ENCODE measurements at regions not wholly inside any gene's neighbourhood (a gene's known extent, or its start where the extent isn't known, plus 50 kb on each side); places are given as distances from the start of the nearest gene placed in this dataset.

- Histone ChIP-seq H3K4me3 (ENCODE audit: low read depth, low read length) (no peak overlapping the region), H3K27me3 (replicated peaks; ENCODE audit: control insufficient read depth, insufficient read depth, low read length) (no peaks in the 10 kb centered on the region; the same call in 1 of the 2 replicates), H3K36me3 (ENCODE audit: control insufficient read depth, insufficient read depth, low read length) (no peaks in the 10 kb centered on the region), H3K4me1 (no peaks in the 10 kb centered on the region), H3K9me3 (no peaks in the 10 kb centered on the region)
- Mint-ChIP-seq H3K4me1 (ENCODE audit: low read depth, unreplicated experiment) (peaks cover 9% of the 10 kb centered on the region), H3K36me3 (ENCODE audit: insufficient read depth, unreplicated experiment) (no peaks in the 10 kb centered on the region), H3K4me3 (ENCODE audit: unreplicated experiment) (no peak overlapping the region), H3K9me3 (ENCODE audit: unreplicated experiment) (no peaks in the 10 kb centered on the region), H3K27ac (ENCODE audit: unreplicated experiment) (no peak overlapping the region), H3K27me3 (ENCODE audit: insufficient read depth, unreplicated experiment) (peaks cover 11% of the 10 kb centered on the region)
- TF ChIP-seq, protein P1, sequence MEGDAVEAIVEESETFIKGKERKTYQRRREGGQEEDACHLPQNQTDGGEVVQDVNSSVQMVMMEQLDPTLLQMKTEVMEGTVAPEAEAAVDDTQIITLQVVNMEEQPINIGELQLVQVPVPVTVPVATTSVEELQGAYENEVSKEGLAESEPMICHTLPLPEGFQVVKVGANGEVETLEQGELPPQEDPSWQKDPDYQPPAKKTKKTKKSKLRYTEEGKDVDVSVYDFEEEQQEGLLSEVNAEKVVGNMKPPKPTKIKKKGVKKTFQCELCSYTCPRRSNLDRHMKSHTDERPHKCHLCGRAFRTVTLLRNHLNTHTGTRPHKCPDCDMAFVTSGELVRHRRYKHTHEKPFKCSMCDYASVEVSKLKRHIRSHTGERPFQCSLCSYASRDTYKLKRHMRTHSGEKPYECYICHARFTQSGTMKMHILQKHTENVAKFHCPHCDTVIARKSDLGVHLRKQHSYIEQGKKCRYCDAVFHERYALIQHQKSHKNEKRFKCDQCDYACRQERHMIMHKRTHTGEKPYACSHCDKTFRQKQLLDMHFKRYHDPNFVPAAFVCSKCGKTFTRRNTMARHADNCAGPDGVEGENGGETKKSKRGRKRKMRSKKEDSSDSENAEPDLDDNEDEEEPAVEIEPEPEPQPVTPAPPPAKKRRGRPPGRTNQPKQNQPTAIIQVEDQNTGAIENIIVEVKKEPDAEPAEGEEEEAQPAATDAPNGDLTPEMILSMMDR (IDR thresholded peaks at IDR 0.05; ENCODE audit: insufficient read depth in 1 of 2, low read depth in 1 of 2, low read length in 1 of 2, severe bottlenecking in 1 of 2, unreplicated experiment in 1 of 2): peak; percentile 33 to 83
- ChIA-PET CTCF (interaction anchor here (0.6 to 2.6 kb wide), 12 partner anchors 8 to 1084 kb away, joined by 3 to 25 read pairs (median 4); partner anchors contain the start of gene SUPT3H), POLR2A (interaction anchor here (1.0 kb wide), 1 partner anchor 377 kb away, joined by 4 read pairs; no protein-coding TSS in a partner anchor)
- BruUV-seq (replicated peaks): no TSS peak
- peak; percentile 55 to 60 for DNase-seq
- intact Hi-C loops (cut with micrococcal nuclease; ENCODE audit: unreplicated experiment): loop anchor here (5.0 kb wide), 1 partner anchor 153 kb away; no protein-coding TSS in a partner anchor
Measured at GRCh38 chr6:44630125-44631028, 242.9 kb downstream of the CDC5L start.

GRCh38 chr6:44631968-44632367 lies 244.5 kb downstream of the CDC5L start:
- no peaks in the 10 kb centered on the region for H3K36me3 ChIP-seq (ENCODE audit: control insufficient read depth, insufficient read depth, low read length)
- H3K36me3 Mint-ChIP-seq (ENCODE audit: insufficient read depth, unreplicated experiment): no peaks in the 10 kb centered on the region
- no peak for DNase-seq
- no peaks in the 10 kb centered on the region for H3K9me3 Mint-ChIP-seq (ENCODE audit: unreplicated experiment)
- TF ChIP-seq, protein P1 (IDR thresholded peaks at IDR 0.05; ENCODE audit: insufficient read depth in 1 of 2, low read depth in 1 of 2, low read length in 1 of 2, severe bottlenecking in 1 of 2, unreplicated experiment in 1 of 2): no peak
- ChIA-PET POLR2A (no interaction called here), CTCF (interaction anchor here (2.3 to 2.6 kb wide), 2 partner anchors 156 to 1083 kb away, joined by 14 to 25 read pairs; no protein-coding TSS in a partner anchor)
- BruUV-seq (replicated peaks): no TSS peak
- peaks cover 16% of the 10 kb centered on the region for H3K27me3 Mint-ChIP-seq (ENCODE audit: insufficient read depth, unreplicated experiment)
- no peak overlapping the region for H3K4me3 Mint-ChIP-seq (ENCODE audit: unreplicated experiment)
- no peaks in the 10 kb centered on the region for H3K9me3 ChIP-seq
- no peak overlapping the region for H3K4me3 ChIP-seq (ENCODE audit: low read depth, low read length)
- no peaks in the 10 kb centered on the region for H3K4me1 ChIP-seq
- H3K4me1 Mint-ChIP-seq (ENCODE audit: low read depth, unreplicated experiment): peaks cover 6% of the 10 kb centered on the region
- no peak overlapping the region for H3K27ac Mint-ChIP-seq (ENCODE audit: unreplicated experiment)
- no peaks in the 10 kb centered on the region; the same call in 1 of the 2 replicates for H3K27me3 ChIP-seq (replicated peaks; ENCODE audit: control insufficient read depth, insufficient read depth, low read length)
- intact Hi-C loops (cut with micrococcal nuclease; ENCODE audit: unreplicated experiment): loop anchor here (5.0 kb wide), 1 partner anchor 155 kb away; no protein-coding TSS in a partner anchor

- CTCF ChIA-PET: no interaction called here
- Mint-ChIP-seq H3K4me3 (ENCODE audit: unreplicated experiment) (no peak overlapping the region), H3K27me3 (ENCODE audit: insufficient read depth, unreplicated experiment) (peaks cover 16% of the 10 kb centered on the region), H3K9me3 (ENCODE audit: unreplicated experiment) (no peaks in the 10 kb centered on the region), H3K4me1 (ENCODE audit: low read depth, unreplicated experiment) (no peaks in the 10 kb centered on the region), H3K36me3 (ENCODE audit: insufficient read depth, unreplicated experiment) (no peaks in the 10 kb centered on the region), H3K27ac (ENCODE audit: unreplicated experiment) (no peak overlapping the region)
- no TSS peak for BruUV-seq (replicated peaks)
- H3K27me3 ChIP-seq (replicated peaks; ENCODE audit: control insufficient read depth, insufficient read depth, low read length): no peaks in the 10 kb centered on the region; the same call in 1 of the 2 replicates
- intact Hi-C loops (cut with micrococcal nuclease; ENCODE audit: unreplicated experiment): loop anchor here (5.0 kb wide), 1 partner anchor 157 kb away; no protein-coding TSS in a partner anchor
- no peaks in the 10 kb centered on the region for H3K4me1 ChIP-seq
- TF ChIP-seq, protein P1 (IDR thresholded peaks at IDR 0.05; ENCODE audit: insufficient read depth in 1 of 2, low read depth in 1 of 2, low read length in 1 of 2, severe bottlenecking in 1 of 2, unreplicated experiment in 1 of 2): no peak
- no peak for DNase-seq
- POLR2A ChIA-PET: no interaction called here
- no peak overlapping the region for H3K4me3 ChIP-seq (ENCODE audit: low read depth, low read length)
- H3K36me3 ChIP-seq (ENCODE audit: control insufficient read depth, insufficient read depth, low read length): no peaks in the 10 kb centered on the region
- peaks cover 3% of the 10 kb centered on the region; the same call in 1 of the 2 replicates for H3K9me3 ChIP-seq
Measured at GRCh38 chr6:44634321-44634720, 246.8 kb downstream of the CDC5L start.
